OCI-LY7 (cell line): ENCODE measurements at regions not wholly inside any gene's neighbourhood (a gene's known extent, or its start where the extent isn't known, plus 50 kb on each side); places are given as distances from the start of the nearest gene placed in this dataset.

ENCODE experiments used
- BruUV-seq: library from RNA; stranded (reverse); fragments of 400-500 nt; replicated peaks from 2 replicates; lab custom pipeline; 2021; lab: Mats Ljungman, UMichigan
- CTCF ChIA-PET: fragments of 300-600 bp; sonication (Branson Sonifier 250); formaldehyde crosslinking; loops from one replicate; lab custom pipeline; 2022; ENCODE audit warnings: antibody characterized with exemption; ENCODE audit not compliant: unreplicated experiment; lab: Charles Lee
- POLR2A ChIA-PET: fragments of 300-600 bp; sonication (Branson Sonifier 250); formaldehyde crosslinking; loops from one replicate; lab custom pipeline; 2022; ENCODE audit warnings: antibody characterized with exemption; lab: Charles Lee
- DNase-seq: peaks from one replicate; pipeline ENCODE4 v3.0.0-alpha.2; 2015; ENCODE audit warnings: low spot score
- H2AFZ ChIP-seq: fragments of 200-600 bp; sonication (generic), shearing (Covaris generic); 2 replicates; pipeline ENCODE4 v1.6.1; 2014; ENCODE audit warnings: mild to moderate bottlenecking, antibody characterized with exemption, low read length, moderate library complexity
- H3K27ac ChIP-seq: fragments of 200-600 bp; sonication (generic); 2 replicates; pipeline ENCODE4 v1.5.1; 2014; ENCODE audit warnings: mixed run types, low read depth, mild to moderate bottlenecking, moderate library complexity, low read length, inconsistent platforms; ENCODE audit not compliant: poor library complexity, severe bottlenecking
- H3K36me3 ChIP-seq: fragments of 200-600 bp; sonication (generic); 2 replicates; pipeline ENCODE4 v1.6.1; 2014; ENCODE audit warnings: mild to moderate bottlenecking, antibody characterized with exemption, low read length, moderate library complexity, mixed read lengths; ENCODE audit not compliant: insufficient read depth
- H3K4me1 ChIP-seq: fragments of 200-600 bp; sonication (generic); 2 replicates; pipeline ENCODE4 v1.5.1; 2014; ENCODE audit warnings: mild to moderate bottlenecking, low read length; ENCODE audit not compliant: insufficient read depth, poor library complexity, severe bottlenecking
- H3K4me2 ChIP-seq: fragments of 200-600 bp; sonication (generic); 2 replicates; pipeline ENCODE4 v1.6.1; 2014; ENCODE audit warnings: mild to moderate bottlenecking, low read length
- H3K4me3 ChIP-seq: fragments of 200-600 bp; sonication (generic); 2 replicates; pipeline ENCODE4 v1.5.1; 2014; ENCODE audit warnings: mild to moderate bottlenecking, low read depth, low read length; ENCODE audit not compliant: poor library complexity, severe bottlenecking
- H3K79me2 ChIP-seq: fragments of 200-600 bp; sonication (generic); 2 replicates; pipeline ENCODE4 v1.6.1; 2016; ENCODE audit warnings: low read depth, mild to moderate bottlenecking, low read length, moderate library complexity, mixed read lengths; ENCODE audit not compliant: insufficient read depth
- H3K9me2 ChIP-seq: fragments of 200-600 bp; sonication (generic); 2 replicates; pipeline ENCODE4 v1.6.1; 2016; ENCODE audit warnings: mild to moderate bottlenecking, low read length, mixed read lengths; ENCODE audit not compliant: insufficient read depth
- H3K9me3 ChIP-seq: fragments of 200-600 bp; sonication (generic); 2 replicates; pipeline ENCODE4 v1.6.1; 2014; ENCODE audit warnings: mild to moderate bottlenecking, mixed run types, low read length, mixed read lengths
- H4K20me1 ChIP-seq: fragments of 200-600 bp; sonication (generic); 2 replicates; pipeline ENCODE4 v1.6.1; 2014; ENCODE audit warnings: mild to moderate bottlenecking, antibody characterized with exemption, low read length, moderate library complexity, mixed read lengths; ENCODE audit not compliant: insufficient read depth
- CTCF ChIP-seq: fragments of 200-600 bp; sonication (generic); conservative IDR thresholded peaks from 2 replicates; pipeline ENCODE4 v1.5.1; 2014; ENCODE audit warnings: mild to moderate bottlenecking, antibody characterized with exemption, low read length, moderate library complexity, mixed read lengths
- EZH2phosphoT487 ChIP-seq: fragments of 200-600 bp; sonication (generic); IDR thresholded peaks from 2 replicates; pipeline ENCODE4 v1.6.1; 2018; ENCODE audit warnings: low read depth, borderline replicate concordance, mild to moderate bottlenecking, mixed run types, antibody characterized with exemption, low read length, moderate library complexity, mixed read lengths
- intact Hi-C: fragments of 100-400 bp; cut with micrococcal nuclease; formaldehyde crosslinking; loops from one replicate; pipeline ENCODE4 v1.10.0; 2022; ENCODE audit not compliant: unreplicated experiment

GRCh38 chr13:28560612-28561011, 65.7 kb upstream of the FLT1 start:
- H3K4me3 ChIP-seq = no peak overlapping the region
- H3K9me3 ChIP-seq = no peaks in the 10 kb centered on the region
- intact Hi-C loops = no loop called here
- no peak overlapping the region for H2AFZ ChIP-seq
- CTCF ChIA-PET = no interaction called here
- no peak for DNase-seq
- no peak overlapping the region for H3K27ac ChIP-seq
- H4K20me1 ChIP-seq = no peaks in the 10 kb centered on the region
- H3K4me2 ChIP-seq = no peak overlapping the region
- H3K4me1 ChIP-seq = no peaks in the 10 kb centered on the region
- no TSS peak for BruUV-seq
- no peaks in the 10 kb centered on the region for H3K36me3 ChIP-seq
- no peaks in the 10 kb centered on the region for H3K9me2 ChIP-seq
- no peaks in the 10 kb centered on the region for H3K79me2 ChIP-seq
- TF ChIP-seq EZH2phosphoT487 (no peak), CTCF (no peak)
- POLR2A ChIA-PET = interaction anchor here (0.7 kb wide), 1 partner anchor 78 kb away, joined by 3 read pairs; no protein-coding TSS in a partner anchor

- no peak overlapping the region for H3K27ac ChIP-seq
- no peak for TF ChIP-seq CTCF
- no peak for TF ChIP-seq EZH2phosphoT487
- BruUV-seq = no TSS peak
- H3K9me3 ChIP-seq = no peaks in the 10 kb centered on the region
- no peaks in the 10 kb centered on the region for H3K9me2 ChIP-seq
- H4K20me1 ChIP-seq = no peaks in the 10 kb centered on the region
- no peak overlapping the region for H3K4me2 ChIP-seq
- intact Hi-C loops = no loop called here
- H3K4me3 ChIP-seq = no peak overlapping the region
- ChIA-PET POLR2A (interaction anchor here (0.7 kb wide), 1 partner anchor 79 kb away, joined by 3 read pairs; no protein-coding TSS in a partner anchor), CTCF (no interaction called here)
- no peaks in the 10 kb centered on the region for H3K79me2 ChIP-seq
- no peak for DNase-seq
- no peaks in the 10 kb centered on the region for H3K36me3 ChIP-seq
- H3K4me1 ChIP-seq = no peaks in the 10 kb centered on the region
- no peak overlapping the region for H2AFZ ChIP-seq
Observed at GRCh38 chr13:28559636-28560259, 64.8 kb upstream of the FLT1 start.

- BruUV-seq = no TSS peak
- intact Hi-C loops = no loop called here
Observed at GRCh38 chr13:28558567-28558966, 63.6 kb upstream of the FLT1 start.

More at GRCh38 chr13:28558567-28558966, 63.6 kb upstream of the FLT1 start:
- no peaks in the 10 kb centered on the region for H4K20me1 ChIP-seq
- DNase-seq = no peak
- H3K4me2 ChIP-seq = no peak overlapping the region
- H3K79me2 ChIP-seq = no peaks in the 10 kb centered on the region
- POLR2A ChIA-PET = no interaction called here
- no peaks in the 10 kb centered on the region for H3K36me3 ChIP-seq
- no peak overlapping the region for H3K4me3 ChIP-seq
- TF ChIP-seq EZH2phosphoT487 (no peak), CTCF (no peak)
- CTCF ChIA-PET = no interaction called here
- no peak overlapping the region for H3K27ac ChIP-seq
- no peaks in the 10 kb centered on the region for H3K4me1 ChIP-seq
- no peak overlapping the region for H2AFZ ChIP-seq
- H3K9me2 ChIP-seq = no peaks in the 10 kb centered on the region
- H3K9me3 ChIP-seq = no peaks in the 10 kb centered on the region
